ENCODE measurements at regions not wholly inside any gene's neighbourhood (a gene's known extent, or its start where the extent isn't known, plus 50 kb on each side); places are given as distances from the start of the nearest gene placed in this dataset.

GRCh38 chr17:79427621-79428539 lies 183.0 kb downstream of the RBFOX3 start:
- no peaks in the 10 kb centered on the region for H3K9me3 Mint-ChIP-seq
- peaks cover 11% of the 10 kb centered on the region for H3K27me3 Mint-ChIP-seq
- no peaks in the 10 kb centered on the region for H3K4me1 Mint-ChIP-seq
- H3K27ac Mint-ChIP-seq, result no peak overlapping the region
- no peaks in the 10 kb centered on the region for H3K36me3 Mint-ChIP-seq
- H3K4me3 Mint-ChIP-seq, result no peak overlapping the region
- DNase-seq, result no peak

GRCh38 chr17:79425686-79426085 lies 185.2 kb downstream of the RBFOX3 start:
- no peaks in the 10 kb centered on the region for H3K36me3 Mint-ChIP-seq
- H3K4me1 Mint-ChIP-seq, result no peaks in the 10 kb centered on the region
- H3K27ac Mint-ChIP-seq, result no peak overlapping the region
- no peak overlapping the region for H3K4me3 Mint-ChIP-seq
- no peak for DNase-seq
- peaks cover 11% of the 10 kb centered on the region for H3K27me3 Mint-ChIP-seq
- H3K9me3 Mint-ChIP-seq, result no peaks in the 10 kb centered on the region

DNA sequence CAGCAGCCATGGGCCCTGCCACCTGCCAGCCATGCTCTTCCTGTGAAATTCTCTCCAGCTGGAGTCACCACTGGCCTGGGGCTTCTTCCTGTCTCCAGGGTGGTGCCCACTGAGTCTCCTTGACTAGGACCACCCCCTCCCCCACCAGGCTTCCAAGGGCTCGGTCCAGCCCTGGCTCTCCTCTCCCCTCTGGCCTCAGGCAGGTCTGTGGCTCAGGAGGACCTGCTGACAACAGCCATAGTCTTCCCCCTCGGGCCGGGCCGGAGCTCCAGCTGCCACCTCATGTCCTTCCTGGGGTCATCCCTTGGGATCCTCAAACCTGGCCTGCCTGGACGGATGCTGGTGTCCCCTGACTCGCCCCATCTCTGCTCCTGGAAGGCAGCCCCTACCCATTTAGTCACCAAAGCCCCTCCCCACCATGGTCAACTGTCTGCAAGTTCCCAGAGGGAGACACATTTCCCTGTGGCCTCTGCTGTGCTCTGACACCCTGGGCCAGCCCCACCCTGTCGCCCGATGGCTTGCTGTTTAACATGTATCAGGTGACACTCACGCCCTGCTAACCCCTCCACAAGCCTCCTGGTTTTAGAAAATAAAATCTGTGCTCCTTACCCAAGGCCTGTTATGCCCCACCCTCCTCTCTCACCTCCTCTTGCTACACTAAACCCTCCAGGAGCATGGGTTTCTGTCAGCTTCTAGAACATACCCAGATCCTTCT lies 186.2 kb downstream of the RBFOX3 start:
- no peak overlapping the region for H3K4me3 Mint-ChIP-seq

DNA sequence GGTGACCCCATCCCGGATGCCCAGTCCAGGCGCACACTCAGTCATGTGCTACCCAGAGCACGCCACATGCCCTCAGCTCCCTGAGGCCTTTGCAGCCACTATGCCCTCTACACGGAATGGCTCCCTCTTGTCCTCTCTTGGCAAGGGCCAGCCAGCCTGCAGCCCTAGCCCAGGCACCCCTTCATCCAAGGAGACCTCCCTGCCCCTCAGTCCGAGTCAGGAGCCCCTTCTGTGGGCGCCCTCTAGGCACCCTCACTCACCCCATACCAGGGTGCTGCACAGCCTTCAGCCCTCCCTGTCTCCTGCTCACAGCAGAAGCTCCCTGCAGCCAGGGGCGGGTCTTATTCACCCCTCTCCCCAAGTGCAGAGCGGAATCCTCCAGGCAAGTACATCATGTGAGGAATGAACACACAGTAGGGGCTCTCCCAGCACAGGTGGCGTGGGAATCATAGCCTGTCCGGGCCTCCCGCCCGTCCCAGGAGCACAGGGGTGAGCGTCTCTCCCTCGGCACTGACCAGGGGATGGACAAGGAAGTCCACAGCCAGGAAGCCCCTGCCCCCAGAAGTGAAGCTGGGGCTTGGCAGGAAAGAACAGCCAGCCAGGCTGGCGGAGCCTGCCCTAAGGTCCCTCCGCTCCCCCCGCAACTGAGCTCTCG lies 186.9 kb downstream of the RBFOX3 start:
- DNase-seq, result no peak
- Mint-ChIP-seq H3K36me3 (no peaks in the 10 kb centered on the region), H3K27ac (no peak overlapping the region), H3K27me3 (peaks cover 6% of the 10 kb centered on the region), H3K9me3 (no peaks in the 10 kb centered on the region), H3K4me3 (no peak overlapping the region), H3K4me1 (peaks cover 2% of the 10 kb centered on the region)

More for the DNA sequence above, 186.2 kb downstream of the RBFOX3 start:
- H3K9me3 Mint-ChIP-seq, result no peaks in the 10 kb centered on the region
- no peak overlapping the region for H3K27ac Mint-ChIP-seq
- peaks cover 2% of the 10 kb centered on the region for H3K4me1 Mint-ChIP-seq
- H3K36me3 Mint-ChIP-seq, result no peaks in the 10 kb centered on the region
- DNase-seq, result no peak
- peaks cover 11% of the 10 kb centered on the region for H3K27me3 Mint-ChIP-seq

GRCh38 chr17:79422236-79422635 lies 188.6 kb downstream of the RBFOX3 start:
- H3K4me3 Mint-ChIP-seq, result no peak overlapping the region
- H3K27ac Mint-ChIP-seq, result no peak overlapping the region
- peaks cover 2% of the 10 kb centered on the region for H3K4me1 Mint-ChIP-seq
- DNase-seq, result no peak
- H3K36me3 Mint-ChIP-seq, result no peaks in the 10 kb centered on the region
- H3K9me3 Mint-ChIP-seq, result no peaks in the 10 kb centered on the region
- H3K27me3 Mint-ChIP-seq, result peaks cover 3% of the 10 kb centered on the region

DNA sequence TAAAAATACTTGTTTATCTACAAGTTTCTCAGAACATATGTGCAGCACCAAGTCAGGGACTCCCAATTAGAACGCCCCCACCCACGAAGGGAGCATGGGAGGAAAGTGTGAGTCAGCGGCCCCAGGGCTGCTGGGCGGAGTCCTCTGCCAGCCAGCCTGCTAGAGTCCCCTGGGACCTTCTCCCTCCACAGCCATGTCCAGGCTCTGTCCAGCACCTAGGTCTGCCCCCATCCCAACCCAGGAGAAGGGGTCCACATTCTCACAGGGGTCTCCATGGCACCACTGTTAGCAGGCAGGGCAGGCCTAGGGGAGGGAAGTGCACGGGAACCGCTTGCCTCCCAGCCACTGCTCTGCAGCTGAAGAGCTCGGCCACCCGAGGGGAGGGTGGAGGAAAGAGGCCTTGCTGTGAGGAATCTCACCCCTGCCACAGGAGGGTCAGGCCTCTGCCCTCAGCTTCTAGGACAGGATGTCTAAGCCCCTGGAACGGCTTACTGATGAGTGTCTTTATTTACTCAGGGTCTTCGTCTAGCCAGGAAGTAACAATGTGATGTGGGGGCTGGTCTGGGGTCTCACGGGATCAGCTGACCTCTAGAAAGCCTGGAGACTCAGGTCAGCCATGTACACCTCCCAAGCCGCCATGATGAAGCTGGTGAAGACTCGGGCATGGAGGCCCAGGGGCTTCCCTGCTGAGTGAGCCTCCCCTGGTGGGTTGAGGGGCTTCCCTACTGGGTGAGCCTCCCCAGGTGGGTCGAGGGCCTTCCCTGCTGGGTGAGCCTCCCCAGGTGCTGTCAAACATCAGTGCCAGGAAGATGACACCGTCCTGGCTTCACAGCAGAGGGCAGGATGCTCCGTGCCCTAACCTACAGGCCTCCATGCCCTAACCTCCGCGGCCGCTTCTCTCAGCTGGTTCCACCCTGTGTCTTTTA lies 190.3 kb downstream of the RBFOX3 start:
- Mint-ChIP-seq H3K27me3 (peaks cover 8% of the 10 kb centered on the region), H3K4me1 (peaks cover 2% of the 10 kb centered on the region), H3K27ac (no peak overlapping the region), H3K4me3 (no peak overlapping the region), H3K36me3 (no peaks in the 10 kb centered on the region), H3K9me3 (no peaks in the 10 kb centered on the region)
- peak; percentile 58 for DNase-seq

GRCh38 chr17:79417476-79417988 lies 193.3 kb downstream of the RBFOX3 start:
- H3K4me3 Mint-ChIP-seq, result no peak overlapping the region
- DNase-seq, result no peak
- no peaks in the 10 kb centered on the region for H3K9me3 Mint-ChIP-seq
- peaks cover 5% of the 10 kb centered on the region for H3K27me3 Mint-ChIP-seq
- no peaks in the 10 kb centered on the region for H3K36me3 Mint-ChIP-seq
- peaks cover 2% of the 10 kb centered on the region for H3K4me1 Mint-ChIP-seq
- no peak overlapping the region for H3K27ac Mint-ChIP-seq

GRCh38 chr17:79415909-79416308 lies 194.9 kb downstream of the RBFOX3 start:
- H3K4me3 Mint-ChIP-seq, result no peak overlapping the region
- H3K36me3 Mint-ChIP-seq, result no peaks in the 10 kb centered on the region
- H3K27ac Mint-ChIP-seq, result no peak overlapping the region
- peaks cover 2% of the 10 kb centered on the region for H3K4me1 Mint-ChIP-seq
- no peaks in the 10 kb centered on the region for H3K9me3 Mint-ChIP-seq
- peaks cover 5% of the 10 kb centered on the region for H3K27me3 Mint-ChIP-seq
- no peak for DNase-seq

DNA sequence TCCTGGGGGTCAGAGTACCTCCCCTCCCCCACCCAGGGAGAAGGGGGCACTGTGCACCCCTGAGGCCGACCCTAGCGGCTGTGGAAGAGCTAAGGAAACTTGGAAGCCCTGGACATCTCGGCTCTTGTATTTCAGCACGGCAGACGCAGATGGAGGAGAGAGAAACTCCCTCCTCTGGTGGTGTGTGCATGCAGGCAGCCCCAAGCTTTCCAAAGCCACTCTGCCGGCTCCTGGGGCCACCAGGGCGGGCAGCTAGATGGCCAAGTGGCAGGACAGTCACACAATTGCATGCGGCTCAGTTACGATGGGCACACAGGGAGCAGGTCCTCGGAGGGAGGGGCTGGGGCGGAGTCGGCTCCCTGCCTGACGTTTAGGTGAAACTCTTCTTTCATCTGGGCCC lies 195.5 kb downstream of the RBFOX3 start:
- H3K9me3 Mint-ChIP-seq, result no peaks in the 10 kb centered on the region
- no peak overlapping the region for H3K27ac Mint-ChIP-seq
- no peaks in the 10 kb centered on the region for H3K36me3 Mint-ChIP-seq
- H3K4me1 Mint-ChIP-seq, result peaks cover 2% of the 10 kb centered on the region
- peaks cover 5% of the 10 kb centered on the region for H3K27me3 Mint-ChIP-seq
- no peak overlapping the region for H3K4me3 Mint-ChIP-seq
- DNase-seq, result no peak

DNA sequence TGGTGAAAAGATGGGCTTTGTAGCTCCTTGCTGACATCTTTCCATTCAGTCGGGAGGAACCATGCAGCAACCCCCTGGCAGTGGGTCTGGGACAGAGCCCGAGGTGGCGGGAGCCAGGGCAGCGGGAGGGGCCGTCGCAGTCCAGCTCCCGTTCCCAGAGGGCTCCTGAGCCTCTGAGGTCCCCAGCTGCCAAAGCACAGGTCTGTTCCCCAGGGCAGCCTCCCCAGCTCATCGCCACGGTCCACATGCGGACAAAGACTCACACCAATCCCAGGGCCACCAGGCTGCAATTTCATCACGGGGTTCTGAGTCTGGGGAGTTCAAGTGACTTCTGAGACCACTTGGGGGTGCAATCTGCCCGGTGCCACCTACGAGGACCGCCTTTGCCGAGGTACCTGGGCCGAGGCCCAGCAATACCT lies 196.0 kb downstream of the RBFOX3 start:
- Mint-ChIP-seq H3K4me3 (no peak overlapping the region), H3K27me3 (peaks cover 5% of the 10 kb centered on the region), H3K36me3 (no peaks in the 10 kb centered on the region), H3K9me3 (no peaks in the 10 kb centered on the region), H3K4me1 (no peaks in the 10 kb centered on the region), H3K27ac (no peak overlapping the region)
- no peak for DNase-seq

- H3K9me3 Mint-ChIP-seq, result no peaks in the 10 kb centered on the region
- no peak overlapping the region for H3K4me3 Mint-ChIP-seq
- H3K27ac Mint-ChIP-seq, result no peak overlapping the region
- no peak for DNase-seq
- peaks cover 5% of the 10 kb centered on the region for H3K27me3 Mint-ChIP-seq
- no peaks in the 10 kb centered on the region for H3K36me3 Mint-ChIP-seq
- no peaks in the 10 kb centered on the region for H3K4me1 Mint-ChIP-seq
Observed at GRCh38 chr17:79414063-79414792, 196.6 kb downstream of the RBFOX3 start.

- no peak for DNase-seq
- no peak overlapping the region for H3K4me3 Mint-ChIP-seq
- no peaks in the 10 kb centered on the region for H3K4me1 Mint-ChIP-seq
- H3K36me3 Mint-ChIP-seq, result no peaks in the 10 kb centered on the region
- peaks cover 10% of the 10 kb centered on the region for H3K27me3 Mint-ChIP-seq
- H3K9me3 Mint-ChIP-seq, result no peaks in the 10 kb centered on the region
- H3K27ac Mint-ChIP-seq, result no peak overlapping the region
Observed at GRCh38 chr17:79413611-79414010, 197.2 kb downstream of the RBFOX3 start.

GRCh38 chr17:79412886-79413390 lies 197.9 kb downstream of the RBFOX3 start:
- no peak overlapping the region for H3K27ac Mint-ChIP-seq

More at GRCh38 chr17:79412886-79413390, 197.9 kb downstream of the RBFOX3 start:
- Mint-ChIP-seq H3K4me3 (no peak overlapping the region), H3K4me1 (no peaks in the 10 kb centered on the region), H3K36me3 (no peaks in the 10 kb centered on the region), H3K27me3 (peaks cover 14% of the 10 kb centered on the region), H3K9me3 (no peaks in the 10 kb centered on the region)
- no peak for DNase-seq

Measured in activated naive CD8-positive, alpha-beta T cell treated with anti-CD3 and anti-CD28 coated beads for 36 hours (primary cell).